Adrenal gland (tissue), 5 donors: ENCODE measurements at regions not wholly inside any gene's neighbourhood (a gene's known extent, or its start where the extent isn't known, plus 50 kb on each side); places are given as distances from the start of the nearest gene placed in this dataset.

ENCODE experiments used
- CTCF ChIP-seq, 6 experiments: fragments of 450-650 bp in 4 of 6; fragments of 200-600 bp in 2 of 6; sonication (generic) in 1 of 6; IDR thresholded peaks; 1 replicate in 5 of 6; 2 replicates in 1 of 6; pipeline versions ENCODE4 v1.5.1 to v1.8.0; 2016 to 2021; ENCODE audit warnings: antibody characterized with exemption in 6 of 6, mild to moderate bottlenecking in 2 of 6, moderate library complexity in 1 of 6
- POLR2A ChIP-seq, 2 donors: fragments of 450-650 bp; IDR thresholded peaks; one replicate each; pipeline ENCODE4 v1.6.1; 2017; ENCODE audit warnings: antibody characterized with exemption in 2 of 2, mild to moderate bottlenecking in 2 of 2, moderate library complexity in 1 of 2
- donor health status: DM: no; HTN: no; CAD: no.

- no peak for TF ChIP-seq CTCF (IDR thresholded peaks at IDR 0.05)
- TF ChIP-seq POLR2A (IDR thresholded peaks at IDR 0.05), result no peak
These were observed 191.9 kb upstream of the ANKFN1 start for GRCh38 chr17:55961386-55961785.
